GM12878 (cell line): ENCODE measurements at regions not wholly inside any gene's neighbourhood (a gene's known extent, or its start where the extent isn't known, plus 50 kb on each side); places are given as distances from the start of the nearest gene placed in this dataset.

Experiments
- CTCF ChIP-seq, 3 experiments: IDR thresholded peaks in 2 of 3; conservative IDR thresholded peaks in 1 of 3; 2 replicates each; pipeline ENCODE4 v1.5.1; 2011; ENCODE audit warnings: low read depth in 3 of 3, low read length in 3 of 3, mild to moderate bottlenecking in 3 of 3, control low read depth in 2 of 3, moderate library complexity in 2 of 3, inconsistent platforms in 1 of 3, mixed read lengths in 1 of 3; ENCODE audit not compliant: control insufficient read depth in 2 of 3, insufficient read depth in 1 of 3; ENCODE audit errors: extremely low read depth in 1 of 3
- EZH2 ChIP-seq: IDR thresholded peaks from 2 replicates; pipeline ENCODE4 v1.6.1; 2012; ENCODE audit warnings: low read depth, mild to moderate bottlenecking, control low read depth, inconsistent platforms, low read length, borderline replicate concordance; ENCODE audit not compliant: control insufficient read depth
- JUND ChIP-seq: IDR thresholded peaks from 2 replicates; pipeline ENCODE4 v1.6.1; 2012; ENCODE audit warnings: low read depth, mild to moderate bottlenecking, low read length, improper control_type of control experiment, moderate library complexity
- MAX ChIP-seq: IDR thresholded peaks from 2 replicates; pipeline ENCODE4 v1.6.1; 2012; ENCODE audit warnings: low read depth, low read length, improper control_type of control experiment
- MEF2A ChIP-seq: IDR thresholded peaks from 2 replicates; pipeline ENCODE4 v1.6.1; 2011; ENCODE audit warnings: low read depth, mild to moderate bottlenecking, low read length, moderate library complexity; ENCODE audit not compliant: insufficient read depth
- TF ChIP-seq, protein P1 (sequence below): fragments of 450-650 bp; IDR thresholded peaks from 2 replicates; pipeline ENCODE4 v1.6.1; 2017; ENCODE audit warnings: low read depth, mild to moderate bottlenecking, moderate library complexity

GRCh38 chr6:40689185-40689584, 102.0 kb upstream of the LRFN2 start:
- TF ChIP-seq MEF2A (no peak), CTCF (IDR thresholded peaks at IDR 0.05 in 2 of 3, conservative IDR thresholded peaks at IDR 0.05 in 1 of 3; ENCODE audit: control insufficient read depth in 2 of 3, extremely low read depth in 1 of 3, insufficient read depth in 1 of 3, low read depth in 3 of 3, low read length in 3 of 3) (no peak), EZH2 (no peak), JUND (no peak), MAX (no peak)
- TF ChIP-seq, protein P1, sequence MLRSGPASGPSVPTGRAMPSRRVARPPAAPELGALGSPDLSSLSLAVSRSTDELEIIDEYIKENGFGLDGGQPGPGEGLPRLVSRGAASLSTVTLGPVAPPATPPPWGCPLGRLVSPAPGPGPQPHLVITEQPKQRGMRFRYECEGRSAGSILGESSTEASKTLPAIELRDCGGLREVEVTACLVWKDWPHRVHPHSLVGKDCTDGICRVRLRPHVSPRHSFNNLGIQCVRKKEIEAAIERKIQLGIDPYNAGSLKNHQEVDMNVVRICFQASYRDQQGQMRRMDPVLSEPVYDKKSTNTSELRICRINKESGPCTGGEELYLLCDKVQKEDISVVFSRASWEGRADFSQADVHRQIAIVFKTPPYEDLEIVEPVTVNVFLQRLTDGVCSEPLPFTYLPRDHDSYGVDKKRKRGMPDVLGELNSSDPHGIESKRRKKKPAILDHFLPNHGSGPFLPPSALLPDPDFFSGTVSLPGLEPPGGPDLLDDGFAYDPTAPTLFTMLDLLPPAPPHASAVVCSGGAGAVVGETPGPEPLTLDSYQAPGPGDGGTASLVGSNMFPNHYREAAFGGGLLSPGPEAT: no peak
